HG03378 (cell line): ENCODE measurements at regions not wholly inside any gene's neighbourhood (a gene's known extent, or its start where the extent isn't known, plus 50 kb on each side); places are given as distances from the start of the nearest gene placed in this dataset.
"Not testable (repeated sequence)": the region's sequence is repeated elsewhere in the genome, so short reads cannot be mapped to it uniquely, and the experiment has no call there.

Experiments
- ATAC-seq: cut with Tn5 transposase; IDR thresholded peaks from one replicate; pipeline ENCODE4 v1.9.1; 2021; ENCODE audit warnings: mild to moderate bottlenecking, moderate library complexity; ENCODE audit not compliant: unreplicated experiment

DNA sequence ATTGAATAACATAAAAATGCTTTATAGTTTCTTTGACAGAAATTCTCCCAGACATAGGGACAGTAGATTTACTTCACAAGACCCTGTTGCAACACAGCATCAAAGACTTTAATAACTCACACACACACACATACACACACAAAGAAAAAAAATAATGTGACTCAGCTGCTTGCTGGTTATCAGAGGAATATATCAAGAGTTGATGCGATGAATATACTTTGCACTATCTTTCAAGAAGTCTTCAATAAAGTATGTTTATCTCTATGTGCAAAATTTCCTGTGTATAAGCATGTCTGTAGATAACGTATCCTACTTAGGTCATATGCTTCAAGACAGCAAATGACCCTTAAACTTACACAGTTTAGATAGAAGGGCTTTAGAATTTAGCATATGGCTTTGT, 243.1 kb downstream of the ARL4A start:
- ATAC-seq = no peak

DNA sequence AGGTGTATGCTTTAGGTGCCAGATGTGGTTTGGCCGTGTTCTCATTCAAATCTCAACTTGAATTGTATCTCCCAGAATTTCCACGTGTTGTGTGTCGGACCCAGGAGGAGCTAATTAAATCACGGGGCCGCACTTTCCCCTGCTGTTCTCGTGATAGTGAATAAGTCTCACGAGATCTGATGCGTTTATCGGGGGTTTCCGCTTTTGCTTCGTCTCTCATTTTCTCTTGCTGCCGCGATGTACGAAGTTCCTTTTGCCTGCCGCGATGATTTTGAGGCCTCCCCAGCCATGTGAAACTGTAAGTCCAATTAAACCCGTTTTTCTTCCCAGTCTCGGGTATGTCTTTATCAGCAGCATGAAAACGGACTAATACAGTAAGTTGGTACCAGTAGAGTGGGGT, 244.0 kb downstream of the ARL4A start:
- not testable (repeated sequence) for ATAC-seq

DNA sequence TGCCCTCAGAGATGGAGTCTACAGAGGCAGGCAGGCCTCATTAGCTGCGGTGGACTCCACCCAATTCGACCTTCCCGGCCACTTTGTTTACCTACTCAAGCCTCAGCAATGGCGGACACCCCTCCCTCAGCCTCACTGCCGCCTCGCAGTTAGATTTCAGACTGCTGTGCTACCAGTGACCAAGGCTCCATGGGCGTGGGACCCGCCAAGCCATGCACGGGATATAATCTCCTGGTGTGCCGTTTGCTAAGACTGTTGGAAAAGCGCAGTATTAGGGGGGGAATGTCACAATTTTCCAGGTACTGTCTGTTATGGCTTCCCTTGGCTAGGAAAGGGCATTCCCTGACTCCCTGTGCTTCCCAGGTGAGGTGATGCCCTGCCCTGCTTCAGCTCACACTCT, 252.3 kb downstream of the ARL4A start:
- no peak for ATAC-seq

DNA sequence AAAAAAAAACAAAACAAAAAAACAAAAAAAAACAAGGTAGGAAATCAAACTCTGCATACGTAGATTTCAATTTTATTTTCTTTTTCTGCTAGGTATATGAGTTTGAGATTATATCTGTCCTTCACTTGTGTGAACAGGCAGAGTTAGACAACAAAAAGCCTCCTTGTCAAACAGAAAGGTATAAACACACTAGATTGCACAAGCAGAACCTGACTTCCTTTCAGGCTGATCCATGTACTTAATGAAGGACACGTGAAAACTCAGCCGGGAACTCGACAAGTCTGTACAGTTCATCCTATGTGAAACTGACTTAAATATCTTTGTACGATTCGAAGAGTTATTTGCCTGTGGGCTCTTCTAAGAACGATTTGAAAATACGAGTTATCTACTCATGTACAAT, 254.1 kb downstream of the ARL4A start:
- ATAC-seq = no peak

DNA sequence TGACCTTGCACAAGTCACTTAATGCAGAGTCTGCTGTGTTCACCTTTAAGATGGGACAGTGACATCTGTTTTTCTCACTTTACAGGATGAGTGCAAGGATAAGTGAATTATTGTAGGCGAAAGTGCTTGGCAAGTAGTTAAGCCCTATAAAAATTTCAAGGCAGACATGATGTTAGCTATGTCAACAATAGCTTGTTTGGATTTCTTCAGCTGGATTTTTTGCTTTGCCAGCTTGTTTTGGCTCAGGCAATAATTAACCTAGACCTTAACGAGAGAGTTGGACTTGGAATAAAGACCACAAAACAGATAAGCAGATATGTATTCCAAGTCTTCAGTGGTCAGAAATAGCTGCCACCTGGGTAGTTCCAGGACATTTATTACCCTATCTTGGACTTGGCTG, 255.2 kb downstream of the ARL4A start:
- ATAC-seq = no peak

DNA sequence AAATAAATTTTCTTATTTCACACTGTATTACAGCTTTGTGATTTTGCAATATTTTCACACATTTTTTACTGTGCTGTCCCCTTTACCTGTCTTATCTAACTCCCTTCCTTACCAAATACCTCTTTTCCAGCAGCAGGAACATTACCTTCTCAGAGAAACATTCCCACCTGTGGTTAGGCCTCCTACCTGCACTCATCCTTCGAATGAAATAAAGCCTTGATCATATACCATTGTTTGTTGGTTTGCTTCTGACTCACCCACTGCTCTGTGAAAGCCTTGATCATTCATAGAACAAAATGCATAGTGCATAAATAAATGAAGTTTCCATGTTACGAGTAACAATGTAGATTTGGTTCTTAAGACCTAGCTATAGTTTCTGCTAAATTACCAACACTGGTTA, 256.3 kb downstream of the ARL4A start:
- no peak for ATAC-seq

DNA sequence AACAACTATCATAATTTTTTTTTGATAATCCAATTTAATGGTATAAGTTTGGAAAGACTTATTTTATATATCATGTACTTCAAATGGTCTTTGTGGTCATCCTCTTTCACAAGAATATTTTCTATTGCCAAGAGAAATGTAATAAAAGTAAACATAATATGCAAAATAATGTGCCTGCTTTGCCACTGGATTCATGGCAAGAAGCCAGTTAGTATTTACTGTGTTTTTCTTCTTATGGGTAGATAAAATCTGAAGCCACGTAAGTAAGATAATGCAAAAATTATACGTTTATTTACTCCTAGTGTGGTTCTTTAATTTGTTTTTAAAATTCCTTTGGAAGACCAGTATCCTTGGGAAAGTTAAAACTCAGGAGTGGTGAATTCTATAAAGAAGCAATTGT, 258.5 kb downstream of the ARL4A start:
- no peak for ATAC-seq

DNA sequence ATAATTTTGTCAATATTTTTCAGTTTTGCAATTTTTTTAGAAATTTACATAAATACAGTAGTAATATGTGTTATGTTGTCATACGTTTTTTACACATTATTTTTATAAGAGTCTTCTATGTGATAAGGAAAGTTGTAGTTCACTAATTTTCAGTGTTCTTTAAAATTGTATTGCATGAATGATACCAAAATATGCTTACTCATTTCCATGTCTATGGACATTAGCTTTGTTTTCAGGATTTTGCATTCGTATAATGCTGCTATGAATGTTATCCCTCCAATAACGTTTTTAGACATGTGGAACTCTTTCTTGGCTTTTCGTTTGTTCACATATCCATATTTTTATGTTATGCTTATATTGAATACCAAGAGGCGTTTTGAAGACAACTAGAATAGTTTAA, 260.0 kb downstream of the ARL4A start:
- no peak for ATAC-seq

DNA sequence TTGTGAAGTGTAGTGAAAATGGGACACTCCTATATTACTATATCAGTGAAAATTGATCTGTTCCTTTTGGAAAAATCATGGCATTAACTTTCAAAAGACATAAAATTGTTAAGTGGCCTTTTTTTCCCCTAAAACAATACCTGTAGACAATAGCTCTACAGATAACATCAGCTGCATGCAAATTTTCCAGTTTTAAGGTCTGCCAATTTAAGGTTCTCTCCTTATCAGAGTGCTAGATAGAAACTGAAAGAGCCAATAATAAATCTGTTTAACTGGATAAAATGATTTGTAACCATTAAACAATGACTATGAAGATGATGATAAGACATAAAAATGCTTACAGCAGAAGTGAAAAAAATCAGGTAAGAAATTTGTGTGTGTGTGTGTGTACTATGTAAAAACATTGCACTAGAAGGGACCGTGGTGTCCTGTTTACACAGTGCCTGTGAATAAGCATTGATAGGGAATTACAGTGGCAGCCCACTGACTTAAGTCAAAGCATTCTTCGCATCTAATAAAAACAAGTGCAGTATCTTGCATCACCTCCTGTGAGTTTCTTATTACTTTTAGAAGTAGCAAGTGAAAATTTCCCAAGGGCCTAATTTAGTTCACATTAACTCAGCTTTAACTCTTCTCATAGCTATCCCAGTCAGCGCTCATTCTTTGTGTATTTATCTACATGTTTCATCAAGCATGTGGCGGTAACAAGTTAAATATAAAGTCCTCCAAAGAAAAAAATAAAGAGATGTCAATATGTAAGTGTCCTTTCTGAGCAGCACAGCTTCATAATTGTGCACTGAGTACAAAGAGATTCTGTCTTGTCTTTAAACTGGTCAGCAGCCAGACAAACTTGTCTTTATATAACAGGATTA, 261.9 kb downstream of the ARL4A start:
- no peak for ATAC-seq

DNA sequence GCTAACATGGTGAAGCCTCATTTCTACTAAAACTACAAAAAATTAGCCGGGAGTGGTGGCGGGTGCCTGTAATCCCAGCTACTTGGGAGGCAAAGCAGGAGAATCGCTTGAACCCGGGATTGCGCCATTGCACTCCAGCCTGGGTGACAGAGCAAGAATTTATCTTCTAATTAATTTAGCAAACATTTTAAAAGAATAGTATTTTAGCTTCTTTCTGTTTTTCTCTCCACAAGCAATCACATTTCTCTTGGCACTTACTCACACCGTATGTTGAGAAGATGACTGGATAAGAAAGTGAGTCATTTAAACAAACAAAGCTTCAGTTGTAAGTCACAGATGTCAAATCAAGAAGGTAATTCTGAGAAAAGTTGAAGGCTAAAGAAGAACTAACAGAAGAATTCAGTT, 264.0 kb downstream of the ARL4A start:
- no peak for ATAC-seq

DNA sequence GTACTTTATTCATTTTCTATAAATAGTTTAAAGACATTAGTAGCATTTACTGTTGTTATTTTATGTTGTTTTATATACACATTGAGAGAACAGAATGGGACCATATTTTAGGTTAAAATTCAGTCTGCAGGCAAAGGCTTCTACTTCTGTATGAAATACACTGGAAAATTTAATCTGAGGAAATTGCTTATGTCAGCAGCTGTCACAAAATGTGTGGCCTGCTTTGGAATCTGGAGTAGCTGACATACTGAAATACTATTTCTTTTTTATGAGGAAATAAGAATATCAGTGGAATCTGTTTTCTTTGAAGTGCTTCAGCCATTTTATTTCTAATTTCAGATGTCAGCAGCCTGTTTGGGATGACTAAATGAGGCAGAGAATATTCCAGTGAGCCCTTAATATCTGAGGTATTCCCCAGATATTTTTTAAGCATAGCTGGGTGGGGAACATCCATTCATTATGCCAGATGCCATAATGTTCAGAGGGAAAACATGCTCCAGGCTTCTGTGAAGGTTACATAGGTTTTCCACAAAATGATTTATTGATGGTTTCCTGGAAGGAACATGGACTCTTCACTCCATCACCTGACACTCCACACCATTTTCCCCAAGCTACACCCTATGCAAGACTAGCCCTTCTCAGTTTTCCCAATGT, 267.1 kb downstream of the ARL4A start:
- ATAC-seq = no peak

DNA sequence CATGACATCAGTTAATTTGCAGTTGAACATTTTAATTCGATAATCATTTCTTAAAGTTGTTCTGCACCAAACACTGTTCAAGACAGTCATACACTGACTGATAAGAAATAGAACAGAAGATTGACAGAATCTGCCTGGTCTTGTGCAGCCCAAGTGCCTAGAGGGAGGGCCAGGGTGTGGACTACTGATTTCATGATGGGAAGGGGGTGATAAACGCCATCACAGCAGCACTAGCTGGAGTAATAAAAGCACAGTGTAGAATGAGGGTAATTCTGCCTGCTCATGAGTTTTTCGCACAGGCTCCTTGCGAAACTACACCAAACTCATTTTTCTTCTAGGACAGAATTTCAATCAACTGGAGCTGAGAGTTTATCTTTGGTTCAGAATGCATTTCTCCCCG, 270.1 kb downstream of the ARL4A start:
- ATAC-seq = no peak

DNA sequence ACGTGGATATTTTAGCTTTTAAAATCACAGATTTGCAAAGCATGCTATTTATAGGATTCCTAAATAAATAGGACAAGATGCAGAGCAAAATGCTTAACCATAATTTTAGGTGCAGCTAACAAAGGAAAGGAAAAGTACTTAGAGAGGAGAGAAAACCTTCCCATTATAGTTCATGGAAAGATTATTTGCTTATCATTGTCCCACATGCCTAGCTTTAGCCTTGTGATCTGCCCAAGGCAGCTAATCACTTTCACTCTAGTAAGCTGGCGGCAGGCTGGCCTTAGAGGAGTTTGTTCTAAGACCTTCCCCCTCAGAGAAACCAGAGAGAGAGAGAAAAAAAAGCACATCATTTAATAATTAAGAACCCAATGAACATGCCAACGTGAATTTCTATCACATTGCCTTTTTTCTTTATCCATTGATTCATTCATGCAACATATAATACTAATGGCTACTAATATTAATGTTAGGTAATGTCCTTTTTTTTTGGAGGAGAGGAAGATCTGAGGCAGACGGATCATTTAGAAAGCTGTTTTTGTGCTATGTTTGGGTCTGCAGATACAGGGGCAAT, 274.6 kb downstream of the ARL4A start:
- no peak for ATAC-seq

DNA sequence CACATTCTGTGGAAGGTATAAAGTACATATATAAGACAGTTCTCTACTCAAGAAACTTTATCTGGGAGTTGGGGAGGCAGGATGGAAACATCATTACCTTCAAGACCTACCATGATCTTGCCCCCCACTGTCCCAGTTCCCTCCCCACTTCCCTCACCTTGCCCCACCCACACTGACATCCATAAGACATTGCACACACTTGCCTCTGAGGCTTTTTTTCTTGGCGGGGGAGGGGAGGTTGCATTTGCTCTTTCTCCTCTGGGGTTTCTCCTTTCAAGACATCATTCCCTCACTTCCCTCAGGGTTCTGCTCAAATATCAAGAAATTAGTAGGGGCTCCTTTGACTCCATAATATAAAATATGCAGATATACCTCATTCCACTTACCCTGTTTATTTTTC, 276.0 kb downstream of the ARL4A start:
- no peak for ATAC-seq

DNA sequence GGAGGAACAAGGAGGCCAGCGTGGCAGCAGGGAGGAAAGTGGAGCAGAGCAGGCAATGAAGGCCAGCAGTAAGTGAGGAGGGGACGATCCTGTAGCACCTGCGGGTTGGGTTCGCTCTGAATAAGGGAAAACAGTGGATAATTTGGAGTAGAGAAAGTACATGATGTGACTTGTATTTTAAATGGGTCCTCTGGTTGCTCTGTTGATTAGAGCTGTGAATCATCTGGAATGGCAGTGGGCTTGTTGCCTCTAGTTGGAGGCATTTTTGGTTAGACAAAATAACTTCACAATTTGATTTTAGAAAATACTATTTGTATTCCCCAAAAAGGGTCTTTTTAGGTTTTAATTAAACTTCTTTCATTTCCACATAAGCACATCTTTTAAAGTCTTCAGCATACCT, 277.4 kb downstream of the ARL4A start:
- no peak for ATAC-seq

DNA sequence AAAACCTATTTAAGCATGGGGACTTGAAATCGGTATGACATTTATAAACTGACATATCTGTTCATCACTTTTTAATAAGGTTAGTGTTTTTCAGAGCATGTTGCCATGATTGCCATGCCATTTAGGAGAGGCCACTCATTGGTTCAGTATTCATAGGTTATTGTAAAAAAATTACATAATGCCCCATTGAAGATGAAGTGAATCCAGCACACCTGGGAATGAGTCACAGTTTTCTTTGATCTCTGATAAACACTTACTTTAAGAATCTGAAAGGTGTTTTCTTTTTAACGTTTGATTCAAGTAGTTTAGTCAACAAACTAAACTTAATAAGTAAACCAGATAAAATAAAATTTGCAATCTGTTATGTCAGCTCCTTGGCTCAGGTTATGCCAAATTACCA, 278.3 kb downstream of the ARL4A start:
- ATAC-seq = no peak

DNA sequence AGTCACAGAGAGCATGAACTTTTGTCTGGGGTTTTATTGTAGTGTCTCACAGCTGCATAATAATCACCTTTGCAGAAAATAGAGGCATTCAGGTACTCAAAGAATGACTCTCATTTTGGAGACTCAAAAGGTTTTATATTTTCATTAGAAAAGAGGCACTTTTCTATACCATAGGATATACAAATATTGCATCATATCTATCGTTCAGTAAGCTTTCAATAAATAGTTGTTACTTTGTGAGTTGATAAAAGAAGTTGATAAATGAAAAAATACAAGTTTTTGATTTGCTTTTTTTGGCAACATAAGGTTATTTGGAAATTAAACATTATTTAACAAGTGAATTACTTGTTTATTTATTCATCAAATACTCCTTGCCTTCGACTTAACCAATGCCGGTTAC, 279.9 kb downstream of the ARL4A start:
- ATAC-seq = no peak

DNA sequence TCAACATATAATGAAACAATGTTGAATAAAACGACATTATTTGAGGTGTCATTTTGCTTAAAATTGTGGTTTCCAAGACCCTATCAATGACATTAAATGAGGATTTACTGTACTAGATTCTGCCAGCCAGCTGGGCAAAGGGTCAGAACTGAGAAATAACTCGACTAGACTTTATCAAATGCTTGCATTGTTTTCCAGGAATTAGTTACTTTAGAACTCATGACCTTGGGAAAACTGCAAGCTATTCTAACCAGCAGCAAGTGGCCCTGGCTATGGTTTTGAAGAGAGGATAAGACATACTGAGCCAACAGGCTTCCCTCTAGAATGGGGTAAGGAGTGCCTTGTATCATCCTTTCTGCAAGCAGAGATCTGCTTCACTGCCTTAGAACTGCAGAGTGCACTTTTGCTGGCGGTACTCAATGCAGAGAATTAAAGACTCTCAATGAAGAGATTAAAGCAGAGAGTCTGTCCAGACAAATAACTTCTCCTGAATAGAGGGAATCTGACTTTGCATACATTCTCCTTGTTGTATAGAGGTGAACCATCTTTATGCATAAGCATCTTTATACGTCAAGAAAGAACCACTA, 281.5 kb downstream of the ARL4A start:
- ATAC-seq = no peak

DNA sequence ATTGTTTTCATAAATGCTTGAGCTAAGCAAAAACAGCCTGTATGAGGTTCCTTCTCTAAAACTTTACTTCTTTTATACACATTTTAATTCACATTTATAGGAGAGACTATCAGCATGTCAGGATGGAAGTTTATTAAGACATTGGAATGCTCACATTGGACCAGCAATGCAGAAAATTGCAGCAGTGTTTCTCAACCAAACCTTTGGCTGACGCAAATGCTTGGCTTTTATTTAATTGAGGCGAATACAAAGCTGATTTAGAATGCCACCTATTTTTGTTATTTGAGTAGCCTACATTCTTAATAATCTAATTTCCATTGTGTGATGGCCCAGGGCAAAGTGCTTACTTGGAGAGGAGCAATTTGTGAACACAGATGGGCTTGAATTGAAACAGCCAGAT, 283.2 kb downstream of the ARL4A start:
- no peak for ATAC-seq

DNA sequence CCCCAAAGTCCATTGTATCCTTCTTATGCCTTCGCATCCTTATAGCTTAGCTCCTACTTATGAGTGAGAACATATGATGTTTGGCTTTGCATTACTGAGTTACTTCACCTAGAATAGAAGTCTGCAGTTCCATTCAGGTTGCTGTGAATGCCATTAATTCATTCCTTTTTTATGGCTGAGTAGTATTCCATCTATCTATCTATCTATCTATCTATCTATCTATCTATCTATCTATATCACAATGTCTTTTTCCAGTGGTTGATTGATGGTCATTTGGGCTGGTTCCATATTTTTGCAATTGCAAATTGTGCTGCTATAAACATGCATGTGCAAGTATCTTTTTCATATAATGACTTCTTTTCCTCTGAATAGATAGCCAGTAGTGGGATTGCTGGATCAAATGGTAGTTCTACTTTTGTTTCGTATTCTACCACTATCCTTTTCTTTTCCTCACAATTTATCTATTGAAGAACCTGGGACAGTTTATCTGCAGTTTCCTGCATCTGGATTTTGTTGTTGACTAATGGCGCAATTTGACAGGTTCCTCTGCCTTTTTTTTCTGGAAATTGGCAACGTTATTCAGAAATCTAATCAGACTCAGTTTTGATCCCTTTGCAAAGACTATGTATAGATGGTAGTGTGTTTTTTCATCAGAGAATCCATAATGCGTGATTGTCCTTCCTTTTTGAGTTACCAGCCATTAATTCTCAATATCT, 287.2 kb downstream of the ARL4A start:
- no peak for ATAC-seq

DNA sequence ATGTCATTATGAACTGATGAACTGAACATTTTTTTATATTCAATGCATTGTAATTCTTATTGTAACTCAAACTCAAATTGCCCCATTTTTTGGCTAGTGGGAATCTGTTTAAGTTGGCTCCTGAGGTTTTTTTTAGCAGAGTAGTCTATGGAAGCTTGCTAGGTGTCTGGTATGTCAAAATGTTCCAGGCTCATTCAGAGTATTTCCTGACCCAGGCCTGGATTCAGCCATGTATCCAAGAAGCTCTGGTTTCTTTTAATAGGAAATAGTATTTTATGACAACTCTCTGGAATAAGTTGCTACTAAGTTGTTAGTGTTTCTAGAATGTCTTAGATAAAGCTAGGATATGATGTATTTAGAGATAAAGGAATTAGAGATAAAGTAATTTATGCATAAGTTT, 288.0 kb downstream of the ARL4A start:
- ATAC-seq = no peak
